Gastroesophageal sphincter (tissue), 4 donors: ENCODE measurements at regions not wholly inside any gene's neighbourhood (a gene's known extent, or its start where the extent isn't known, plus 50 kb on each side); places are given as distances from the start of the nearest gene placed in this dataset.

Source experiments
- ATAC-seq: fragments of 150-250 bp; one replicate; pipeline ENCODE4 v1.9.1; 2016; ENCODE audit warnings: mild to moderate bottlenecking, moderate library complexity
- H3K27ac ChIP-seq, 4 donors: fragments of 200-600 bp; sonication (generic) in 3 of 4; 1 replicate in 3 of 4; 2 replicates in 1 of 4; pipeline ENCODE4 v1.5.1; 2016 to 2019
- H3K27me3 ChIP-seq: fragments of 200-600 bp; sonication (generic); one replicate; pipeline ENCODE4 v1.5.1; 2019
- H3K36me3 ChIP-seq, 2 donors: fragments of 200-600 bp; sonication (generic); one replicate each; pipeline ENCODE4 v1.5.1; 2019; ENCODE audit warnings: control low read depth in 1 of 2
- H3K4me1 ChIP-seq, 3 donors: fragments of 200-600 bp; sonication (generic); 1 replicate in 2 of 3; 2 replicates in 1 of 3; pipeline ENCODE4 v1.5.1; 2016 to 2019; ENCODE audit warnings: control low read depth in 2 of 3
- H3K4me3 ChIP-seq, 2 donors: fragments of 200-600 bp; sonication (generic); one replicate each; pipeline ENCODE4 v1.5.1; 2019; ENCODE audit warnings: mild to moderate bottlenecking in 1 of 2, moderate library complexity in 1 of 2
- H3K9me3 ChIP-seq, 3 donors: fragments of 200-600 bp; sonication (generic); one replicate each; pipeline ENCODE4 v1.5.1; 2017 to 2019; ENCODE audit warnings: control low read depth in 2 of 3
- EP300 ChIP-seq: sonication (generic); formaldehyde crosslinking; IDR thresholded peaks from one replicate; pipeline ENCODE4 v1.6.1; 2017; ENCODE audit warnings: antibody characterized with exemption, mild to moderate bottlenecking
- POLR2A ChIP-seq, 2 donors: fragments of 450-650 bp; IDR thresholded peaks; one replicate each; pipeline ENCODE4 v1.6.1; 2017; ENCODE audit warnings: antibody characterized with exemption in 2 of 2, mild to moderate bottlenecking in 2 of 2, moderate library complexity in 1 of 2
- POLR2AphosphoS5 ChIP-seq: sonication (generic); formaldehyde crosslinking; IDR thresholded peaks from one replicate; pipeline ENCODE4 v1.6.1; 2017; ENCODE audit warnings: antibody characterized with exemption
- WGBS, 2 donors: methylation state at CpG; one replicate each; pipeline ENCODE4 v1.1.5; 2018; ENCODE audit warnings: low coverage in 1 of 2; 5-methylcytosine and 5-hydroxymethylcytosine counted together
- TF ChIP-seq, protein P1 (sequence below), 4 experiments: fragments of 200-600 bp in 2 of 4; fragments of 450-650 bp in 2 of 4; sonication (generic) in 1 of 4; IDR thresholded peaks; one replicate each; pipeline ENCODE4 v1.5.1; 2017 to 2019; ENCODE audit warnings: antibody characterized with exemption in 4 of 4, mild to moderate bottlenecking in 2 of 4, moderate library complexity in 2 of 4

DNA sequence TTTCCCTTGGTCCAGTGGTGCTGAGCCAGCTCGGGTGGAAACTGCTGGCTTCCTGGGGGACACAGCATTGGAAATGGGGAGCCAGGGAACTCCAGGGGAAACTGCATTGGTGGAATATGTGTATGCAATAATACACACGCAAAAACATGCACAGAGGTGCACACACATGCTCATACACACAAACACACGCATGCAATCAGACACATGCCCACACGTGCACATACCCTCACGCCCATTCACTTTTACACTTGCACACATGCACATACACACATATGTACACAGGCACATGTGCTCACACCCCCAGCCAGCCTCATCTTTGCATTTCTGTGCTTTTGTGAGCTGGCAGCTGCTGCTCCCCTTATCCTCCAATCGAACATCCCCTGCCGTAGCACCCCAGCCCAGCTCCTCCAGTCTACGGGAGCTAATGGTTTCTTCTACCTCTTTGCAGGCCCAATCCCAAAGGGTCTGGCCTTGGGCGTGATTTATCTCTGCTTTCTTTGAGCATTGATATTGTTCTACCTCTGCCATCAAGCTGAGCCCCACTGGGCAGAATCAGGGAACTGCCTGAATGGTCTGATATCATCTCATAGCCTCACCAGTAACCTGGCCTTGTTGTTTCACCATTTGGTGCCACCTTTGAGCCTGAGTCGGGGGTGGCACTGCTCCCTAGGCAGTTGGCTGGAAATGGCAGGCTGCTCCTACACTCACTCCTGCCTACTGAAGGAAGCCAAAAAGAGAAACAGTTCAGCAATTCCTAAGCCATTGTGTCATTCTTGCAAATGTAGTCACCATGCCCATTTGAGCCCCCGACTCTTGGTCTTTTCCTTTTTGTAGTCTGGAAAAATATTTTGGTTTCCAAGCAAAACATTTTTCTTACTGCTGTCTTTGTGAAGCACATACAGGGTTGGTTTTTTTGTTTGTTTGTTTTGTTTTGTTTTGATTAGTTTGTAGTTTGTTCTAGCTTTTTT, 104.4 kb upstream of the MAMLD1 start:
- Histone ChIP-seq H3K4me1 (no peaks in the 10 kb centered on the region), H3K9me3 (no peaks in the 10 kb centered on the region), H3K27ac (no peak overlapping the region), H3K27me3 (no peaks in the 10 kb centered on the region), H3K4me3 (no peak overlapping the region), H3K36me3 (no peaks in the 10 kb centered on the region)
- TF ChIP-seq EP300 (no peak), POLR2A (IDR thresholded peaks at IDR 0.05) (no peak), POLR2AphosphoS5 (no peak)
- TF ChIP-seq, protein P1, sequence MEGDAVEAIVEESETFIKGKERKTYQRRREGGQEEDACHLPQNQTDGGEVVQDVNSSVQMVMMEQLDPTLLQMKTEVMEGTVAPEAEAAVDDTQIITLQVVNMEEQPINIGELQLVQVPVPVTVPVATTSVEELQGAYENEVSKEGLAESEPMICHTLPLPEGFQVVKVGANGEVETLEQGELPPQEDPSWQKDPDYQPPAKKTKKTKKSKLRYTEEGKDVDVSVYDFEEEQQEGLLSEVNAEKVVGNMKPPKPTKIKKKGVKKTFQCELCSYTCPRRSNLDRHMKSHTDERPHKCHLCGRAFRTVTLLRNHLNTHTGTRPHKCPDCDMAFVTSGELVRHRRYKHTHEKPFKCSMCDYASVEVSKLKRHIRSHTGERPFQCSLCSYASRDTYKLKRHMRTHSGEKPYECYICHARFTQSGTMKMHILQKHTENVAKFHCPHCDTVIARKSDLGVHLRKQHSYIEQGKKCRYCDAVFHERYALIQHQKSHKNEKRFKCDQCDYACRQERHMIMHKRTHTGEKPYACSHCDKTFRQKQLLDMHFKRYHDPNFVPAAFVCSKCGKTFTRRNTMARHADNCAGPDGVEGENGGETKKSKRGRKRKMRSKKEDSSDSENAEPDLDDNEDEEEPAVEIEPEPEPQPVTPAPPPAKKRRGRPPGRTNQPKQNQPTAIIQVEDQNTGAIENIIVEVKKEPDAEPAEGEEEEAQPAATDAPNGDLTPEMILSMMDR (IDR thresholded peaks at IDR 0.05) = no peak
- ATAC-seq = no peak
- 80 to 94% methylated on average over 7 to 9 of the region's 11 CpGs for WGBS, 2 donors

DNA sequence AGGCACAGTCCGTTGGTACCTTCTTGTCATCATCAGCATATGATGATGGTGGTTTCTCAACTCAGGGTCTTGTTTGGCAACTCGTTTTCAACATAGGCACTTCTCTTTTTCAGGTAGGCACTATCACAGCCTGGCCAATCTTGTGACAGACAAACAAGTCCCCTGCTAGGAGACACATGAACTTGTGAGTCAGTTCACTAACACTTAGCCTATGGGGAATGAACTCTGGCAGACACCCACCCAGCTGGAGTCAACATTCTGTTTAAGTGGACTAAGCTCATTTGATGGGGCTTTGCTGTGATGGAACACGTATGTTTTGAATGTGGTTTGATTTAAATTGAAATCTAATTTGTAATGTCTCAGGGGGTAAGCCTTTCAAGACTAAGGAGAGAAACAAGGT, 100.7 kb upstream of the MAMLD1 start:
- ATAC-seq = no peak
- Histone ChIP-seq H3K27ac (no peak overlapping the region), H3K4me1 (no peaks in the 10 kb centered on the region), H3K36me3 (no peaks in the 10 kb centered on the region), H3K27me3 (no peaks in the 10 kb centered on the region), H3K4me3 (no peak overlapping the region), H3K9me3 (no peaks in the 10 kb centered on the region)
- TF ChIP-seq EP300 (no peak), POLR2AphosphoS5 (no peak), POLR2A (IDR thresholded peaks at IDR 0.05) (no peak)
- TF ChIP-seq, protein P1 (IDR thresholded peaks at IDR 0.05) = no peak
- WGBS, 2 donors = 68% methylated on average over 3 of the region's 3 CpGs; no CpG with 5 or more reads in 1 of the 2 donors

DNA sequence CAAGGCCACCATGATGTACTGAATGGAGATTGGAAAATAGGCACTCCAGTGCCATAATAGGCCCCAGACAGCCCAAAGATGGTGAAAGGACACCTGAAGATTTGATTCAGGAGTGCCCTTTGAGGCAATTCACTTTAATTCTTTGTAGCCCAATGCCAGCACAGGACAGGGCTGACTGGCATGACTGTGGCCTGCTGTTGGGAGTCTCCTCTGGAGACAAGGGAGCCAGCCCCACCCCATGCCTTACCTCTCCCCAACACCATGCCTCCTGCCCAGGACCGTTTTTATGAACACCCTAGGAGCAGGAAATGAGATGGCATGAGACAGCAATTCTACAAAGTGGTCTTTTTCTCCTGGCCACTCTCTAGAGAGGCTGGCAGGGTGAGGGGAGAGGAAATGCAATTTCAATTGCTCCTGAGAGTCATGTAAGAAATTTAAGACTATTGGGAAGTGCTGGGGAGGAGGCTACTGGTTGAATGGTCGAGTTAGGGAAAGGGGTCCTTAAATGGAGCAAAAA, 94.2 kb upstream of the MAMLD1 start:
- no peak for ATAC-seq

DNA sequence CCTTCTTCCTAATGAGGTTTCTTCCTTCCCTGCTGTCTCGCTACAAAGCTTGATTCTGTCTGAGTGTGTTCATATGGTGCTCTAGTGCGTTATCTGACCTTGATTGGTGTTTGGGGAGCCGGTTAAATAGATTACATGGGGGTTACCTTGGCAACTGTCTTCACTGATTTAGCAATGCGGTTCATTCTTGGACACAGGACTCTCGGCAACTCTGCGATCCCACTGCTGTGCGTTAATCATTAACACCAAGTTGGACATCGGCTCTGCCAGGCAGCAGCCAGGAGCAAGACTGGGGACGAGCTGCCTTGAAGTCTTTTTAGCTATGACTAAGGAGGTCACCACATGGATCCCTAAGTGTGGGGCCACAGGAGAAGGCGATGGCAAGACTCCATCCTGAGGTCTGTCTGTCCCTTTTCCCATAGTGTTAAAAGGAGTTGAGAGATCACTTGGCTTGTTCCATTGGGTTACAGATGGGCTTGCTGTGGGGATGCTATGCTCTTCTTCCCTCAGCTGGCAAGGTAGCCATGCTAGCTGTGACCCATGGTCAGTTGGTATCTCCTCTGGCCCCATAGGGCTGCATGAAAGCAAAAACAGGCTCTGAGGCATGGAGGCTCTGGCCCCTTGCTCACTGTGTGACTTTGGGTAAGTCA, 93.4 kb upstream of the MAMLD1 start:
- H3K4me1 ChIP-seq = no peaks in the 10 kb centered on the region
- no peak for ATAC-seq
- no peaks in the 10 kb centered on the region for H3K36me3 ChIP-seq
- no peaks in the 10 kb centered on the region for H3K9me3 ChIP-seq
- no peak overlapping the region for H3K27ac ChIP-seq
- no peaks in the 10 kb centered on the region for H3K27me3 ChIP-seq
- WGBS, 2 donors = 67% methylated on average over 1 of the region's 10 CpGs; no CpG with 5 or more reads in 1 of the 2 donors
- H3K4me3 ChIP-seq = no peak overlapping the region
- TF ChIP-seq POLR2A (IDR thresholded peaks at IDR 0.05) = no peak
- no peak for TF ChIP-seq EP300
- TF ChIP-seq, protein P1 (IDR thresholded peaks at IDR 0.05) = no peak
- TF ChIP-seq POLR2AphosphoS5 = no peak

More for the DNA sequence above, 94.2 kb upstream of the MAMLD1 start:
- 29 to 45% methylated on average over 1 of the region's 2 CpGs for WGBS, 2 donors
- H3K36me3 ChIP-seq = no peaks in the 10 kb centered on the region
- H3K27ac ChIP-seq = no peak overlapping the region
- H3K4me3 ChIP-seq = no peak overlapping the region
- TF ChIP-seq, protein P1 (IDR thresholded peaks at IDR 0.05) = no peak
- TF ChIP-seq POLR2A (IDR thresholded peaks at IDR 0.05) (no peak), POLR2AphosphoS5 (no peak), EP300 (no peak)
- no peaks in the 10 kb centered on the region for H3K27me3 ChIP-seq
- no peaks in the 10 kb centered on the region for H3K4me1 ChIP-seq
- no peaks in the 10 kb centered on the region for H3K9me3 ChIP-seq
